HEK293 (cell line): ENCODE measurements at regions not wholly inside any gene's neighbourhood (a gene's known extent, or its start where the extent isn't known, plus 50 kb on each side); places are given as distances from the start of the nearest gene placed in this dataset.

Source experiments
- CTCF ChIA-PET: fragments of 350-600 bp; formaldehyde crosslinking; extraction: SDS; loops from one replicate; lab custom pipeline; 2021; ENCODE audit warnings: antibody characterized with exemption; lab: Yijun Ruan, JAX
- POLR2A ChIA-PET: fragments of 300-600 bp; formaldehyde crosslinking; extraction: SDS; loops from one replicate; lab custom pipeline; 2020; ENCODE audit warnings: antibody characterized with exemption, inconsistent platforms; lab: Yijun Ruan, JAX
- H3K27ac ChIP-seq: fragments of 200-500 bp; sonication (Bioruptor generic); 2 replicates; pipeline ENCODE4 v1.5.1; 2014; ENCODE audit warnings: low read depth, low read length, control low read depth, inconsistent platforms; ENCODE audit errors: extremely low read depth
- H3K36me3 ChIP-seq, 2 experiments: fragments of 200-500 bp in 1 of 2; sonication (Bioruptor generic) in 1 of 2; 1 replicate in 1 of 2; 2 replicates in 1 of 2; pipeline ENCODE4 v1.5.1; 2014 to 2017; ENCODE audit warnings: inconsistent platforms in 2 of 2, low read length in 2 of 2; ENCODE audit not compliant: control insufficient read depth in 2 of 2, insufficient read depth in 1 of 2
- H3K4me1 ChIP-seq: fragments of 200-500 bp; sonication (Bioruptor generic); 2 replicates; pipeline ENCODE4 v1.5.1; 2014; ENCODE audit warnings: mild to moderate bottlenecking, low read length, inconsistent platforms; ENCODE audit not compliant: control insufficient read depth, insufficient read depth
- H3K4me3 ChIP-seq: 2 replicates; pipeline ENCODE4 v1.5.1; 2011; ENCODE audit warnings: low read depth, mild to moderate bottlenecking, control low read depth, low read length, moderate library complexity
- H3K9me3 ChIP-seq: fragments of 200-500 bp; sonication (Bioruptor generic); 2 replicates; pipeline ENCODE4 v1.5.1; 2014; ENCODE audit warnings: low read depth, low read length, inconsistent platforms; ENCODE audit not compliant: control insufficient read depth, insufficient read depth
- IKZF3 ChIP-seq: fragments of 450-650 bp; IDR thresholded peaks from 2 replicates; pipeline ENCODE4 v1.5.0; 2018; ENCODE audit warnings: missing biosample characterization, mild to moderate bottlenecking, missing genetic modification characterization, moderate library complexity
- ZNF146 ChIP-seq: fragments of 450-650 bp; formaldehyde crosslinking; IDR thresholded peaks from 2 replicates; pipeline ENCODE4 v1.5.1; 2016; ENCODE audit warnings: missing biosample characterization, missing genetic modification characterization
- ZNF214 ChIP-seq: fragments of 450-650 bp; formaldehyde crosslinking; IDR thresholded peaks from 2 replicates; pipeline ENCODE4 v1.5.1; 2017; ENCODE audit warnings: missing biosample characterization, mild to moderate bottlenecking, missing genetic modification characterization, borderline replicate concordance
- ZNF24 ChIP-seq: fragments of 450-650 bp; formaldehyde crosslinking; IDR thresholded peaks from 2 replicates; pipeline ENCODE4 v1.5.1; 2016; ENCODE audit warnings: missing biosample characterization, missing genetic modification characterization
- ZNF266 ChIP-seq: fragments of 450-650 bp; formaldehyde crosslinking; IDR thresholded peaks from 2 replicates; pipeline ENCODE4 v1.5.1; 2016; ENCODE audit warnings: missing biosample characterization, missing genetic modification characterization, low read depth
- ZNF366 ChIP-seq: fragments of 450-650 bp; formaldehyde crosslinking; conservative IDR thresholded peaks from 2 replicates; pipeline ENCODE4 v1.5.1; 2016; ENCODE audit warnings: missing biosample characterization, missing genetic modification characterization
- ZNF521 ChIP-seq: fragments of 450-650 bp; formaldehyde crosslinking; IDR thresholded peaks from 2 replicates; pipeline ENCODE4 v1.5.1; 2017; ENCODE audit warnings: missing biosample characterization, mild to moderate bottlenecking, missing genetic modification characterization
- ZNF530 ChIP-seq: fragments of 450-650 bp; formaldehyde crosslinking; IDR thresholded peaks from 2 replicates; pipeline ENCODE4 v1.5.1; 2016; ENCODE audit warnings: low read depth, missing biosample characterization, missing genetic modification characterization
- ZNF600 ChIP-seq: fragments of 450-650 bp; formaldehyde crosslinking; IDR thresholded peaks from 2 replicates; pipeline ENCODE4 v1.5.1; 2016; ENCODE audit warnings: missing biosample characterization, missing genetic modification characterization
- ZNF626 ChIP-seq: fragments of 450-650 bp; sonication (Bioruptor Pico); formaldehyde crosslinking; IDR thresholded peaks from 2 replicates; pipeline ENCODE4 v1.5.1; 2018; ENCODE audit warnings: missing biosample characterization, missing genetic modification characterization, inconsistent platforms
- ZNF654 ChIP-seq: fragments of 450-650 bp; formaldehyde crosslinking; IDR thresholded peaks from 2 replicates; pipeline ENCODE4 v1.5.1; 2016; ENCODE audit warnings: low read depth, missing biosample characterization, missing genetic modification characterization
- ZNF768 ChIP-seq: fragments of 450-650 bp; formaldehyde crosslinking; IDR thresholded peaks from 2 replicates; pipeline ENCODE4 v1.5.1; 2018; ENCODE audit warnings: missing biosample characterization, mild to moderate bottlenecking, missing genetic modification characterization
- ZSCAN16 ChIP-seq: fragments of 450-650 bp; formaldehyde crosslinking; IDR thresholded peaks from 2 replicates; pipeline ENCODE4 v1.5.1; 2016; ENCODE audit warnings: missing biosample characterization, missing genetic modification characterization
- ZSCAN30 ChIP-seq: fragments of 450-650 bp; IDR thresholded peaks from 2 replicates; pipeline ENCODE4 v1.5.1; 2018; ENCODE audit warnings: missing biosample characterization, mild to moderate bottlenecking, missing genetic modification characterization, moderate library complexity
- TF ChIP-seq, protein P1 (sequence below): fragments of 450-650 bp; formaldehyde crosslinking; IDR thresholded peaks from 2 replicates; pipeline ENCODE4 v1.5.1; 2016; ENCODE audit warnings: missing biosample characterization, missing genetic modification characterization
- TF ChIP-seq, protein P2 (sequence below): fragments of 450-650 bp; formaldehyde crosslinking; IDR thresholded peaks from 2 replicates; pipeline ENCODE4 v1.5.1; 2016; ENCODE audit warnings: missing biosample characterization, missing genetic modification characterization
- TF ChIP-seq, protein P3 (sequence below): fragments of 450-650 bp; formaldehyde crosslinking; IDR thresholded peaks from 2 replicates; pipeline ENCODE4 v1.5.0; 2017; ENCODE audit warnings: missing biosample characterization, missing genetic modification characterization, borderline replicate concordance

DNA sequence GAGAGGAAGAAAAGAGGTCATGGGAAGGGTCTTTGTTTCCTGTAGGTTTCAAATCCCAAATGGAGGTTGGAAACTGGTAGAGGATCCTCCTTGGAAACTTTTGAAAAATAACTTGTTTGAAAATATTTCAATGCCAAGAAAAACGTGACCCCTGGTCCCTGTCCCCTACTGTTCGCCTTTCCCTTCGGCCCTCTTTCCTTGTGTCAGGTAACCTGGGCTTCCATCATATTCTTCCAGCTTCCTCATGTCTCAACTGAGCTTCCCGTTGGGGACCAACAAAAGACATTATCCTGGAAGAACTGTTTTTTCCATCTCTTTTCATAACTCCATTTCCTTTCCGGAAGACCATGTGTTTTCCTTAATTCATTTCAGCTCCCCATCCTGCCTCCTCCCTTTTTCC lies 266.8 kb upstream of the ANKRD55 start:
- ChIA-PET POLR2A (no interaction called here), CTCF (interaction anchor here (0.6 kb wide), 1 partner anchor 142 kb away, joined by 3 read pairs; no protein-coding TSS in a partner anchor)
- Histone ChIP-seq H3K9me3 (no peaks in the 10 kb centered on the region), H3K27ac (no peak overlapping the region), H3K4me1 (no peaks in the 10 kb centered on the region), H3K4me3 (no peak overlapping the region), H3K36me3 (no peaks in the 10 kb centered on the region)
- no peak for TF ChIP-seq ZNF530 (tag by site-specific recombination)
- TF ChIP-seq ZSCAN30 (tag by site-specific recombination), result no peak
- TF ChIP-seq IKZF3 (tag by site-specific recombination), result no peak
- no peak for TF ChIP-seq ZNF24 (tag by site-specific recombination)
- no peak for TF ChIP-seq ZNF214 (tag by site-specific recombination)
- TF ChIP-seq ZNF654 (tag by site-specific recombination), result no peak
- no peak for TF ChIP-seq ZNF626 (tag by site-specific recombination)
- TF ChIP-seq ZSCAN16, result no peak
- TF ChIP-seq ZNF146 (tag by site-specific recombination), result no peak
- no peak for TF ChIP-seq ZNF266 (tag by site-specific recombination)
- TF ChIP-seq ZNF600 (tag by site-specific recombination), result no peak
- TF ChIP-seq, protein P1, sequence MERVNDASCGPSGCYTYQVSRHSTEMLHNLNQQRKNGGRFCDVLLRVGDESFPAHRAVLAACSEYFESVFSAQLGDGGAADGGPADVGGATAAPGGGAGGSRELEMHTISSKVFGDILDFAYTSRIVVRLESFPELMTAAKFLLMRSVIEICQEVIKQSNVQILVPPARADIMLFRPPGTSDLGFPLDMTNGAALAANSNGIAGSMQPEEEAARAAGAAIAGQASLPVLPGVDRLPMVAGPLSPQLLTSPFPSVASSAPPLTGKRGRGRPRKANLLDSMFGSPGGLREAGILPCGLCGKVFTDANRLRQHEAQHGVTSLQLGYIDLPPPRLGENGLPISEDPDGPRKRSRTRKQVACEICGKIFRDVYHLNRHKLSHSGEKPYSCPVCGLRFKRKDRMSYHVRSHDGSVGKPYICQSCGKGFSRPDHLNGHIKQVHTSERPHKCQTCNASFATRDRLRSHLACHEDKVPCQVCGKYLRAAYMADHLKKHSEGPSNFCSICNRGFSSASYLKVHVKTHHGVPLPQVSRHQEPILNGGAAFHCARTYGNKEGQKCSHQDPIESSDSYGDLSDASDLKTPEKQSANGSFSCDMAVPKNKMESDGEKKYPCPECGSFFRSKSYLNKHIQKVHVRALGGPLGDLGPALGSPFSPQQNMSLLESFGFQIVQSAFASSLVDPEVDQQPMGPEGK (tag by site-specific recombination), result no peak
- TF ChIP-seq ZNF521 (tag by site-specific recombination), result no peak
- no peak for TF ChIP-seq ZNF366 (tag by site-specific recombination)
- TF ChIP-seq ZNF768 (tag by site-specific recombination), result no peak

DNA sequence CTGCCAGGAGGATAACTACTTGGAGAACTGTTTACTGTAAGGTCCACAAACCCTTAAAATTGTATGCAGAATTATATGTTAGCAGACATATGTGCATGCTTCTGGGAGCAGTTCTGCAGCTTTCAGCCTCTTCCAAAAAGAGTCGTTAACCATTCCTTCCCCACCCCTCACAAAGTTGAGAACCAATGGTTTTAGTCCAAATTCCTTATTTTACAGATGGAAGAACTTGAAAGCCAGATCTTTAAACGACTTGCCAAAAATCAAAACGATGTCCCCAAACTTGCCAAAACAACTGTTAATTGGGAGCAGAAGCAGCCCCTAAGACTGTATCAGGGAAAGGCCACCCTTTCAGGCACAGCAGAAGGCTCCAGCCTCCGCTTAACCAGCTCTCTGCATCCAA lies 266.4 kb upstream of the ANKRD55 start:
- H3K9me3 ChIP-seq, result no peaks in the 10 kb centered on the region
- ChIA-PET POLR2A (no interaction called here), CTCF (interaction anchor here (0.6 kb wide), 1 partner anchor 142 kb away, joined by 3 read pairs; no protein-coding TSS in a partner anchor)
- TF ChIP-seq, protein P2, sequence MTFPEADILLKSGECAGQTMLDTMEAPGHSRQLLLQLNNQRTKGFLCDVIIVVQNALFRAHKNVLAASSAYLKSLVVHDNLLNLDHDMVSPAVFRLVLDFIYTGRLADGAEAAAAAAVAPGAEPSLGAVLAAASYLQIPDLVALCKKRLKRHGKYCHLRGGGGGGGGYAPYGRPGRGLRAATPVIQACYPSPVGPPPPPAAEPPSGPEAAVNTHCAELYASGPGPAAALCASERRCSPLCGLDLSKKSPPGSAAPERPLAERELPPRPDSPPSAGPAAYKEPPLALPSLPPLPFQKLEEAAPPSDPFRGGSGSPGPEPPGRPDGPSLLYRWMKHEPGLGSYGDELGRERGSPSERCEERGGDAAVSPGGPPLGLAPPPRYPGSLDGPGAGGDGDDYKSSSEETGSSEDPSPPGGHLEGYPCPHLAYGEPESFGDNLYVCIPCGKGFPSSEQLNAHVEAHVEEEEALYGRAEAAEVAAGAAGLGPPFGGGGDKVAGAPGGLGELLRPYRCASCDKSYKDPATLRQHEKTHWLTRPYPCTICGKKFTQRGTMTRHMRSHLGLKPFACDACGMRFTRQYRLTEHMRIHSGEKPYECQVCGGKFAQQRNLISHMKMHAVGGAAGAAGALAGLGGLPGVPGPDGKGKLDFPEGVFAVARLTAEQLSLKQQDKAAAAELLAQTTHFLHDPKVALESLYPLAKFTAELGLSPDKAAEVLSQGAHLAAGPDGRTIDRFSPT, result no peak
- TF ChIP-seq, protein P3, sequence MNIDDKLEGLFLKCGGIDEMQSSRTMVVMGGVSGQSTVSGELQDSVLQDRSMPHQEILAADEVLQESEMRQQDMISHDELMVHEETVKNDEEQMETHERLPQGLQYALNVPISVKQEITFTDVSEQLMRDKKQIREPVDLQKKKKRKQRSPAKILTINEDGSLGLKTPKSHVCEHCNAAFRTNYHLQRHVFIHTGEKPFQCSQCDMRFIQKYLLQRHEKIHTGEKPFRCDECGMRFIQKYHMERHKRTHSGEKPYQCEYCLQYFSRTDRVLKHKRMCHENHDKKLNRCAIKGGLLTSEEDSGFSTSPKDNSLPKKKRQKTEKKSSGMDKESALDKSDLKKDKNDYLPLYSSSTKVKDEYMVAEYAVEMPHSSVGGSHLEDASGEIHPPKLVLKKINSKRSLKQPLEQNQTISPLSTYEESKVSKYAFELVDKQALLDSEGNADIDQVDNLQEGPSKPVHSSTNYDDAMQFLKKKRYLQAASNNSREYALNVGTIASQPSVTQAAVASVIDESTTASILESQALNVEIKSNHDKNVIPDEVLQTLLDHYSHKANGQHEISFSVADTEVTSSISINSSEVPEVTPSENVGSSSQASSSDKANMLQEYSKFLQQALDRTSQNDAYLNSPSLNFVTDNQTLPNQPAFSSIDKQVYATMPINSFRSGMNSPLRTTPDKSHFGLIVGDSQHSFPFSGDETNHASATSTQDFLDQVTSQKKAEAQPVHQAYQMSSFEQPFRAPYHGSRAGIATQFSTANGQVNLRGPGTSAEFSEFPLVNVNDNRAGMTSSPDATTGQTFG (tag by site-specific recombination), result no peak
- H3K27ac ChIP-seq, result no peak overlapping the region
- no peaks in the 10 kb centered on the region for H3K36me3 ChIP-seq
- no peak overlapping the region for H3K4me3 ChIP-seq
- H3K4me1 ChIP-seq, result no peaks in the 10 kb centered on the region
